HUES48 (cell line): ENCODE measurements at regions not wholly inside any gene's neighbourhood (a gene's known extent, or its start where the extent isn't known, plus 50 kb on each side); places are given as distances from the start of the nearest gene placed in this dataset.

ENCODE experiments used
- H3K27ac ChIP-seq: one replicate; pipeline ENCODE4 v1.7.0; 2013; ENCODE audit warnings: low read depth, low read length, inconsistent platforms
- H3K27me3 ChIP-seq: 2 replicates; pipeline ENCODE4 v1.6.1; 2013; ENCODE audit warnings: mild to moderate bottlenecking, low read length; ENCODE audit not compliant: control insufficient read depth, insufficient read depth
- H3K36me3 ChIP-seq: 2 replicates; pipeline ENCODE4 v1.6.1; 2013; ENCODE audit warnings: low read length; ENCODE audit not compliant: control insufficient read depth, insufficient read depth
- H3K4me1 ChIP-seq: 2 replicates; pipeline ENCODE4 v1.6.1; 2013; ENCODE audit warnings: mild to moderate bottlenecking, low read length; ENCODE audit not compliant: control insufficient read depth, insufficient read depth
- H3K4me3 ChIP-seq: 2 replicates; pipeline ENCODE4 v1.5.1; 2013; ENCODE audit warnings: mild to moderate bottlenecking, low read depth, low read length
- H3K9ac ChIP-seq: 2 replicates; pipeline ENCODE4 v1.6.1; 2013; ENCODE audit warnings: mild to moderate bottlenecking, low read depth, low read length, moderate library complexity
- H3K9me3 ChIP-seq: 2 replicates; pipeline ENCODE4 v1.6.1; 2013; ENCODE audit warnings: low read length; ENCODE audit not compliant: control insufficient read depth, insufficient read depth

DNA sequence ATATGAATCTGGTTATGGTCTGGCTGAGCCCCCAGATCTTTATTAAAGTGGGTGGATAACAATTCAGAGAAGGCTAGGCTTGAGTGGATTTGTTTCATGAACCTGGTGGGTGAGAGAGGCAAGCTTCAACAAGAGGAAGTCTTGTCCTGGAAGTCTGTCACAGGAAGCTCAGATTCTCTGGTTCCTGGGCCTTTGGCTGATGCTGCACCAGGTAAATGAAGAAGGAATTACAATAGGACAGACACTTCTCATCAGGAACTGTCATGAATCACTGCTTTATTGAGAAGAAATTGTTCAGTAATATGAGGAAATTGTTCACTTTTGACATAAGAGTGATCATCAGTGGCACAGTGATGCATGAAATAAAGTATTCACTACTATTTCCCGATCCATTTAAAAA lies 167.6 kb upstream of the ELL2 start:
- no peaks in the 10 kb centered on the region for H3K36me3 ChIP-seq
- no peak overlapping the region for H3K27ac ChIP-seq
- H3K27me3 ChIP-seq: no peaks in the 10 kb centered on the region
- H3K4me3 ChIP-seq: no peak overlapping the region
- no peaks in the 10 kb centered on the region for H3K9me3 ChIP-seq
- H3K4me1 ChIP-seq: no peaks in the 10 kb centered on the region
- no peak overlapping the region for H3K9ac ChIP-seq

DNA sequence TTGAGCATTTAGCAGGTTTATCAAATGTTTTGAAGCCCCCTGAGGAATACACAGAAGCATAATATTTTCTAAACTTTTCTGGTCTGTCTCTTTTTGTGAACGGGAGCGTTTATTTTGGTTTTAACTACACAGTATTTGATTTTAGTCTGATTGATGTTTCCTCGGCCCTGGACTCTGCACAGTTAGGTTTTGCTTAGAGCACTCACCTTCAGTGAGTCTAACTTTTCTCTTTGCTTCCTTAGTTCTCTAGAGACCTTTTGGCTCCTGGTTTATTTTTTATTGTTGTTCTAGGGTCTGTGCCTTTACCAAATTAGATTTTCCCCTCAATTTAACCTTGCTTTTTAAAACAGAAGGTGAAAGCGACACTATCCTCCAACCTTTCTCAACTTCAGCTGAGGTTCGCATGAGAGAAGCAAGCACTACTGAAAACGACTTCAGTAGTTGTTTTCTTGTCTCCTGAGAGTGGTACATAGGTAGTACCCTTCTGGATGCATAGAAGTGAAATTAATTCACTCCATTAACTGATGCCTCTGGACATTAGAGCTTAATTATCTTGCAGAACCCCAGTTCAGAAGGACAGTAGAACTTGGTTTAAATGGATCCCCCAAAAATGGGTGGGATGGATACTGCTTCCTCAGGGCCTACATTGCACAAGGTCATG lies 166.7 kb upstream of the ELL2 start:
- H3K27me3 ChIP-seq: no peaks in the 10 kb centered on the region
- H3K9me3 ChIP-seq: no peaks in the 10 kb centered on the region
- H3K36me3 ChIP-seq: no peaks in the 10 kb centered on the region
- no peak overlapping the region for H3K27ac ChIP-seq
- no peaks in the 10 kb centered on the region for H3K4me1 ChIP-seq
- H3K4me3 ChIP-seq: no peak overlapping the region
- no peak overlapping the region for H3K9ac ChIP-seq

DNA sequence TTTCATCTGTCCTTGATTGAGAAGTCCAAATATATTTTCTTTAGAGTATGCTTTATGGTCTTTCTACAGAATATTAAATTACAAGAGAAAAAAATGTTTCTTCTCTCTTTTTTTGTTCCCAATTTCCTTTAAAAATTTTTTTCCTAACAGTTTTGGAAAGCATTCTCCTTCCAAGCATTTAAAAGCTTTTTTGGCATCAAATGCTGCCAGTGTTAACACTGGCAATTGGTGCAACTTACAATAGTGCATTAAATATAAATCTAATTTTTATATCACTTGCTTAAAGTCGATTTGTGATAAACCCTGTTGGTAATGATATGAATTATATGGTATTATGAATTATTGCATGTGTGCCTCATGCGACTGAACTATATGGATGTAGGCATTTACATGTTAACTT lies 165.9 kb upstream of the ELL2 start:
- no peak overlapping the region for H3K27ac ChIP-seq
- H3K4me3 ChIP-seq: no peak overlapping the region
- H3K9ac ChIP-seq: no peak overlapping the region
- no peaks in the 10 kb centered on the region for H3K36me3 ChIP-seq
- H3K4me1 ChIP-seq: no peaks in the 10 kb centered on the region
- no peaks in the 10 kb centered on the region for H3K27me3 ChIP-seq
- H3K9me3 ChIP-seq: no peaks in the 10 kb centered on the region

DNA sequence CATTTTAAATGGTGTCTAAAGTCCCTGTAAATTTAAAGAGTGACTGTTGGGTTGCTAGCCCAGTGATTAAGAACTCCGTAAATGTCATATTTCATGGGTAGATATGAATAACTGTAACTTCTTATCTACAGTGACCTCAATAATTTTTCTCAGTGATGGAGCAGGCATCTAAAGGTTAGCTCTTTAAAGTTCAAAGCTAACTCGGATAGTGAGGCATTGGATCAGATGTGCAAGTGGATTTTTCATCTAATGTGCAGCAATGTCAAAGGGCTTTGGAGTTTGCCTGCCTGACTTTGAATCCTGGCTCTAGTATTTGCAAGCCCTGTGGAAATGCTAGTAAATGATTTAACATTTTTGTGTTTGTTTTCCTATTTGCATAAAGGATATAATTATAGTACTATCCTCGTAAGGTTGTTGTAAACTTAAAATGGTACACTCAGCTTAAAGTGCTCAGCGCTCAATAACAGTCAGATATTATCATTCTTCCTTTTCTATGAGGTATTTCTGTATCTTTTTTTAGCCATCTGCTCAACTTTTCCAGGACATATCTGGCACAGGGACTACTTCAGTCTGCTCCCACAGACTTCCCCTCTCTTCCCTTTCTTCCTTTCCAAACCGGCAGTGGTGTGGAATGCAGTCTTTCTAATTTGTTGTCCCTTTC lies 163.7 kb upstream of the ELL2 start:
- Histone ChIP-seq H3K9me3 (no peaks in the 10 kb centered on the region), H3K4me3 (no peak overlapping the region), H3K27ac (no peak overlapping the region), H3K4me1 (no peaks in the 10 kb centered on the region), H3K9ac (no peak overlapping the region), H3K27me3 (no peaks in the 10 kb centered on the region), H3K36me3 (no peaks in the 10 kb centered on the region)

DNA sequence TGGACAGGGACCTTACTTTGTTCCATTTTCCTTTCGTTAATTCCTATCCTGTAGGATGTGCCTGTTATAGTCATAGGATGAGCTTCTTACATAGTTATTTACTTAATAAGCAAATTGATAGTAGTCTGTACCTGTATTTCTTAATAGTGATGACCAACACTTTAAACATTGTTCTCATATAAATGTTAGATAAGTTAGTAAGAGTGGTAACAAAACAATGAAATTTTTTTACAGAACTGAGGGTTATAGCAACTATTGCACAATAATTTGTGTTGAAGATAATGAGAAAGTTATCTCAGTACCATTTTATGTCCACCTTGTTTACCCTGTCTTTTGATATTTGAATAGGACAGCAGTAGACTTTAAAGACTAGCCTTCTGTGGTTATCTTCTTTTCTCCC lies 162.9 kb upstream of the ELL2 start:
- no peaks in the 10 kb centered on the region for H3K4me1 ChIP-seq
- no peaks in the 10 kb centered on the region for H3K27me3 ChIP-seq
- no peak overlapping the region for H3K4me3 ChIP-seq
- H3K9me3 ChIP-seq: no peaks in the 10 kb centered on the region
- no peak overlapping the region for H3K27ac ChIP-seq
- no peaks in the 10 kb centered on the region for H3K36me3 ChIP-seq
- no peak overlapping the region for H3K9ac ChIP-seq

GRCh38 chr5:96123418-96123817 lies 161.8 kb upstream of the ELL2 start:
- Histone ChIP-seq H3K9me3 (no peaks in the 10 kb centered on the region), H3K9ac (no peak overlapping the region), H3K27ac (no peak overlapping the region), H3K27me3 (no peaks in the 10 kb centered on the region), H3K4me3 (no peak overlapping the region), H3K4me1 (no peaks in the 10 kb centered on the region), H3K36me3 (no peaks in the 10 kb centered on the region)

GRCh38 chr5:96121364-96121763 lies 159.7 kb upstream of the ELL2 start:
- Histone ChIP-seq H3K4me1 (peaks cover 5% of the 10 kb centered on the region; the same call in 1 of the 2 replicates), H3K4me3 (no peak overlapping the region), H3K27me3 (no peaks in the 10 kb centered on the region), H3K27ac (no peak overlapping the region), H3K9ac (no peak overlapping the region), H3K36me3 (no peaks in the 10 kb centered on the region), H3K9me3 (no peaks in the 10 kb centered on the region)

- Histone ChIP-seq H3K9me3 (no peaks in the 10 kb centered on the region), H3K4me3 (no peak overlapping the region), H3K36me3 (no peaks in the 10 kb centered on the region), H3K4me1 (peaks cover 5% of the 10 kb centered on the region; the same call in 1 of the 2 replicates), H3K27me3 (no peaks in the 10 kb centered on the region), H3K27ac (no peak overlapping the region), H3K9ac (no peak overlapping the region)
Measured at GRCh38 chr5:96120120-96120519, 158.5 kb upstream of the ELL2 start.

- H3K27ac ChIP-seq: no peak overlapping the region
- H3K4me3 ChIP-seq: no peak overlapping the region
- H3K9ac ChIP-seq: no peak overlapping the region
Measured at GRCh38 chr5:96117771-96118651, 156.4 kb upstream of the ELL2 start.

GRCh38 chr5:96115147-96115807 lies 153.6 kb upstream of the ELL2 start:
- no peaks in the 10 kb centered on the region for H3K36me3 ChIP-seq
- peaks cover 5% of the 10 kb centered on the region; the same call in 1 of the 2 replicates for H3K4me1 ChIP-seq
- H3K9me3 ChIP-seq: no peaks in the 10 kb centered on the region
- no peaks in the 10 kb centered on the region for H3K27me3 ChIP-seq
- H3K9ac ChIP-seq: no peak overlapping the region
- no peak overlapping the region for H3K4me3 ChIP-seq
- H3K27ac ChIP-seq: no peak overlapping the region

More at GRCh38 chr5:96117771-96118651, 156.4 kb upstream of the ELL2 start:
- H3K4me1 ChIP-seq: peaks cover 5% of the 10 kb centered on the region; the same call in 1 of the 2 replicates
- H3K9me3 ChIP-seq: no peaks in the 10 kb centered on the region
- H3K27me3 ChIP-seq: no peaks in the 10 kb centered on the region
- H3K36me3 ChIP-seq: no peaks in the 10 kb centered on the region
